ENCODE measurements at regions not wholly inside any gene's neighbourhood (a gene's known extent, or its start where the extent isn't known, plus 50 kb on each side); places are given as distances from the start of the nearest gene placed in this dataset.

DNA sequence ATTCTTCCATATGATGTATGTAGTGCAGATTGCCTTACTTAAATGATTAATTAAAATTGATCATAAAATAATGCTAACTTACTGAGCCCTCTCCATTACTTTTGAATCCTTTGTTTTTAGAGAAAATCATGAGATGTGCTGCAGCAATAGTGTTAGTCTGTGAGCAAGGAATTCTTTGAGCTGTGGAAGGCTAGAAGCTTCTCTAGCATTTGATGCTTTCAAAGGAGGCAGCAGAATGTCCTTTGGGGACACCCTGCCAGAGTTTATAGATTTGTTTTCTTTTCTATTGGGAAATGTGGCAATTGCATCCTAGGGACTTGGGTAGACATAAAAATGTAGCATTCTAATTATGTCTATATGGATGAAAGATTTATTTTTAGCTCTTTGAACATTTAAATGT is 284.1 kb upstream of the SMIM30 start:
- H3K4me3 ChIP-seq: no peak overlapping the region
- ATAC-seq: no peak

DNA sequence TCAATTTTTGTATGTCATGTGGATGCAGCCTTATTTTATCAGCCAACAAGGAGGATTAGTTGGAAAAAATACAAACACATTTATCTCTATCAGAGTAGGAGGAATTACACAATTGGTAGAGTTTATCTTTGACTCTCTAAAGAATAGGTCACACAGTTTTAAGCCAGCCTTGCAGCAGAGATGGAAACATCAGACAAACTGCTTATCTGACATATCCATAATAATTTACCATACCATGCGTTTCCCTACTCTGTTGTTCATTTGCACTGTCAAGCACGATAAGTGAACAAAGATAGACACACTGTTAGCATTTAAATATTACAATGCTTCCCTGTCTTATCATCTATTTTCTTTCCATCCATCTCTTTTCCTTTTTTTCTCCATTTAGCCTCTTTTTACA is 283.7 kb upstream of the SMIM30 start:
- intact Hi-C loops (cut with DNase I): loop anchor here (10.0 kb wide), 1 partner anchor 293 kb away; no protein-coding TSS in a partner anchor
- H3K4me1 ChIP-seq: no peaks in the 10 kb centered on the region
- H3K36me3 ChIP-seq: no peaks in the 10 kb centered on the region
- H3K27me3 ChIP-seq: no peaks in the 10 kb centered on the region
- no peak overlapping the region for H3K27ac ChIP-seq
- no peak for ATAC-seq
- H3K4me3 ChIP-seq: no peak overlapping the region
- no peaks in the 10 kb centered on the region for H3K9me3 ChIP-seq
- 21% methylated on average over 2 of the region's 2 CpGs for whole genome bisulfite sequencing (ENCODE audit: insufficient coverage, low coverage, low lambda C conversion rate, missing lambda C conversion rate)
- no peak for TF ChIP-seq CTCF (IDR thresholded peaks at IDR 0.05)
- TF ChIP-seq POLR2A (IDR thresholded peaks at IDR 0.05): no peak
- no peak for DNase-seq

More for the DNA sequence above, 284.1 kb upstream of the SMIM30 start:
- Histone ChIP-seq H3K9me3 (no peaks in the 10 kb centered on the region), H3K36me3 (no peaks in the 10 kb centered on the region), H3K4me1 (no peaks in the 10 kb centered on the region), H3K27me3 (no peaks in the 10 kb centered on the region), H3K27ac (no peak overlapping the region)
- DNase-seq: no peak
- intact Hi-C loops (cut with DNase I): loop anchor here (10.0 kb wide), 1 partner anchor 292 kb away; no protein-coding TSS in a partner anchor
- TF ChIP-seq CTCF (IDR thresholded peaks at IDR 0.05): no peak
- no peak for TF ChIP-seq POLR2A (IDR thresholded peaks at IDR 0.05)

GRCh38 chr7:113394856-113395255 is 276.5 kb upstream of the SMIM30 start:
- H3K4me3 ChIP-seq: no peak overlapping the region
- no peak for TF ChIP-seq CTCF (IDR thresholded peaks at IDR 0.05)
- TF ChIP-seq POLR2A (IDR thresholded peaks at IDR 0.05): no peak
- H3K9me3 ChIP-seq: no peaks in the 10 kb centered on the region
- WGBS (ENCODE audit: insufficient coverage, low coverage, low lambda C conversion rate, missing lambda C conversion rate): 31% methylated on average over 3 of the region's 3 CpGs
- H3K36me3 ChIP-seq: no peaks in the 10 kb centered on the region
- intact Hi-C loops (cut with DNase I): no loop called here
- no peak overlapping the region for H3K27ac ChIP-seq
- ATAC-seq (no peak), DNase-seq (no peak)
- no peaks in the 10 kb centered on the region for H3K27me3 ChIP-seq
- H3K4me1 ChIP-seq: no peaks in the 10 kb centered on the region

DNA sequence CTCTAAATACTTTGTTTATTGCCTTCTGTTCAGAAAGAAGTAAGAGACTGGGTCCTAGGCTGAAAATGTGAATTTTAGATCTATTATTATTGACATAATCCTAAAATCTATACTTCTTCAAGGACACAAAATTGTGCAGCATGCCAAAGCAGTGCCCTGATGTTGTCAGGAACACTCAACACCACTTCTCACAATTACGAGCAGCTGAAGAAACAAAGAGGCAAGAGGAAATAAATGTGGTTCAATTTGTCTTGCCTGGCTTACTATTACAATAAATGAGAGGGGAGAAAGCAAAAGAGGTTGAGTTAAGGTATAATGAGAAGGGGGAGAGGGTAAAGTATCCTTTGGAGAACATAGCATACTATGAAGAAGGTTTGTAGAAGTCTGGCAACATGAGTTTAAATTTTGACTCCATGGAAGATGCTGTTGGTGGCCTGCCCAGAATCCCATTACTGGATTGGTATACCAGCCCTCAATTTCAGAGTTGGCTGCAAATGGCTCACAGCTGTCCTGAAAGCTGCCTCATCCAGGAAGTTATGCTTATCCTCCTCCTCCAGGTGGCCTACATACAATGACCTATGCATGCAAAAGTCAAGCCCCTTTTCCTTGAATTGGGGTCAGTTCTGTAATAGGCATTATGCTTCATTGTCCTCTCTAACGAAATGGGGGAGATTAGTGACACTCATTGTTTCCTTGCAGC is 274.6 kb upstream of the SMIM30 start:
- ATAC-seq: no peak
- TF ChIP-seq CTCF (IDR thresholded peaks at IDR 0.05) (no peak), POLR2A (IDR thresholded peaks at IDR 0.05) (no peak)

More for the DNA sequence above, 274.6 kb upstream of the SMIM30 start:
- DNase-seq: no peak
- H3K4me1 ChIP-seq: no peaks in the 10 kb centered on the region
- H3K27me3 ChIP-seq: no peaks in the 10 kb centered on the region
- no peak overlapping the region for H3K27ac ChIP-seq
- no peaks in the 10 kb centered on the region for H3K9me3 ChIP-seq
- no peak overlapping the region for H3K4me3 ChIP-seq
- WGBS (ENCODE audit: insufficient coverage, low coverage, low lambda C conversion rate, missing lambda C conversion rate): 31% methylated on average over 2 of the region's 2 CpGs
- intact Hi-C loops (cut with DNase I): no loop called here
- H3K36me3 ChIP-seq: no peaks in the 10 kb centered on the region
